ENCODE measurements at regions not wholly inside any gene's neighbourhood (a gene's known extent, or its start where the extent isn't known, plus 50 kb on each side); places are given as distances from the start of the nearest gene placed in this dataset.

GRCh38 chr3:67804578-67804977 lies 150.2 kb upstream of the SUCLG2 start:
- WGBS, 2 donors = 86 to 88% methylated on average over 3 of the region's 3 CpGs
- H3K27me3 ChIP-seq (ENCODE audit: control insufficient read depth in 1 of 2, insufficient read depth in 2 of 2, low read length in 2 of 2) = no peaks in the 10 kb centered on the region
- H3K4me1 ChIP-seq (ENCODE audit: control insufficient read depth in 2 of 2, insufficient read depth in 2 of 2, low read length in 1 of 2) = no peaks in the 10 kb centered on the region
- H3K4me3 ChIP-seq (ENCODE audit: low read depth in 1 of 2, low read length in 2 of 2) = no peak overlapping the region
- no peaks in the 10 kb centered on the region for H3K36me3 ChIP-seq (ENCODE audit: control insufficient read depth in 2 of 2, insufficient read depth in 2 of 2, low read length in 1 of 2)
- no peak overlapping the region for H3K27ac ChIP-seq (ENCODE audit: low read depth in 2 of 2, low read length in 1 of 2)
- H3K9me3 ChIP-seq (ENCODE audit: control insufficient read depth in 2 of 2, insufficient read depth in 1 of 2, low read depth in 1 of 2, low read length in 1 of 2) = no peaks in the 10 kb centered on the region

- 79 to 91% methylated on average over 2 of the region's 2 CpGs for WGBS, 2 donors
- H3K4me1 ChIP-seq (ENCODE audit: control insufficient read depth in 2 of 2, insufficient read depth in 2 of 2, low read length in 1 of 2) = no peaks in the 10 kb centered on the region
- H3K27me3 ChIP-seq (ENCODE audit: control insufficient read depth in 1 of 2, insufficient read depth in 2 of 2, low read length in 2 of 2) = no peaks in the 10 kb centered on the region
- no peaks in the 10 kb centered on the region for H3K9me3 ChIP-seq (ENCODE audit: control insufficient read depth in 2 of 2, insufficient read depth in 1 of 2, low read depth in 1 of 2, low read length in 1 of 2)
- no peak overlapping the region for H3K27ac ChIP-seq (ENCODE audit: low read depth in 2 of 2, low read length in 1 of 2)
- H3K4me3 ChIP-seq (ENCODE audit: low read depth in 1 of 2, low read length in 2 of 2) = no peak overlapping the region
- H3K36me3 ChIP-seq (ENCODE audit: control insufficient read depth in 2 of 2, insufficient read depth in 2 of 2, low read length in 1 of 2) = no peaks in the 10 kb centered on the region
Measured at GRCh38 chr3:67804089-67804488, 149.7 kb upstream of the SUCLG2 start.

GRCh38 chr3:67798412-67798811 lies 144.0 kb upstream of the SUCLG2 start:
- H3K27ac ChIP-seq (ENCODE audit: low read depth in 2 of 2, low read length in 1 of 2) = no peak overlapping the region
- no peak overlapping the region for H3K4me3 ChIP-seq (ENCODE audit: low read depth in 1 of 2, low read length in 2 of 2)
- WGBS, 2 donors = 28 to 54% methylated on average over 1 of the region's 1 CpG
- no peaks in the 10 kb centered on the region for H3K36me3 ChIP-seq (ENCODE audit: control insufficient read depth in 2 of 2, insufficient read depth in 2 of 2, low read length in 1 of 2)
- no peaks in the 10 kb centered on the region for H3K4me1 ChIP-seq (ENCODE audit: control insufficient read depth in 2 of 2, insufficient read depth in 2 of 2, low read length in 1 of 2)
- no peaks in the 10 kb centered on the region for H3K9me3 ChIP-seq (ENCODE audit: control insufficient read depth in 2 of 2, insufficient read depth in 1 of 2, low read depth in 1 of 2, low read length in 1 of 2)
- H3K27me3 ChIP-seq (ENCODE audit: control insufficient read depth in 1 of 2, insufficient read depth in 2 of 2, low read length in 2 of 2) = no peaks in the 10 kb centered on the region

DNA sequence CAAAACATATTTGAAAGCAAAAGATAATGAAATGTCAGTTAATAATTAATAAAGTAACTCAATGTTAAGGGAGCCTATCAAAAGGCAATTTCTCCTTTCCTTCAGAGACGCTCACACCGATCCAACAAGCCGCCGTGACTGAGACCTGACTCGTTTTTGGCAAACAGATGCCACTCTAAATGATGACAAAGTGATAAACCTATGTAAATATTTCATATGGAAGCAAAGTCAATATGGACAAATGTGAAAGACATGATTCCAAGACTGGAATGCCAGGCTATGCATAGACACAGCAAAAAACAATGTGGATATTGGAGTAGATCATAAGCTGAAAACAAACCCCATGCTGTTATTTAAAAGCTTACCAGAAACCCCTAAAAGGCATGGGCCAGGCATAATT lies 137.2 kb upstream of the SUCLG2 start:
- no peak overlapping the region for H3K27ac ChIP-seq (ENCODE audit: low read depth in 2 of 2, low read length in 1 of 2)
- no peak overlapping the region for H3K4me3 ChIP-seq (ENCODE audit: low read depth in 1 of 2, low read length in 2 of 2)
- H3K36me3 ChIP-seq (ENCODE audit: control insufficient read depth in 2 of 2, insufficient read depth in 2 of 2, low read length in 1 of 2) = no peaks in the 10 kb centered on the region
- no peaks in the 10 kb centered on the region for H3K4me1 ChIP-seq (ENCODE audit: control insufficient read depth in 2 of 2, insufficient read depth in 2 of 2, low read length in 1 of 2)
- no peaks in the 10 kb centered on the region for H3K27me3 ChIP-seq (ENCODE audit: control insufficient read depth in 1 of 2, insufficient read depth in 2 of 2, low read length in 2 of 2)
- H3K9me3 ChIP-seq (ENCODE audit: control insufficient read depth in 2 of 2, insufficient read depth in 1 of 2, low read depth in 1 of 2, low read length in 1 of 2) = no peaks in the 10 kb centered on the region
- WGBS, 2 donors = 55 to 64% methylated on average over 5 of the region's 5 CpGs

DNA sequence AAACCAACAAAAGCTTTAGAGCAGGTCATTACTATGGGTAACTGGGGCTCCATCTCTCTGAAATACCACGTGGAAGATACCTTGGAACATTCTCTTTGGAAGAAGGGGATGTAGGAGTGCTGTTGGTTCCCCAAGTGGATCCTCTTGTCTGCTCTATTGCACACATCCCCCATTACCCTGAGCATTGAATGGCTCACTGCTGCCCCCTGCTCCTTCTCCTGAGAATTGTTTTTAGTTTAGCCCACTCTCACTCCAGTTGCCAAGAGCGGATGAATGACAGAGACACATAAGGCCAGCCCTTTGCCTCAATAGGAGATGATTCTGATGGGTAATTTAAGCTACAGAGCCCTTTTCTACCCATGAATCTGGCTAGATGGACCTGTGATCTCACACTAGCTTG lies 135.6 kb upstream of the SUCLG2 start:
- Histone ChIP-seq H3K27me3 (ENCODE audit: control insufficient read depth in 1 of 2, insufficient read depth in 2 of 2, low read length in 2 of 2) (no peaks in the 10 kb centered on the region), H3K4me3 (ENCODE audit: low read depth in 1 of 2, low read length in 2 of 2) (no peak overlapping the region), H3K4me1 (ENCODE audit: control insufficient read depth in 2 of 2, insufficient read depth in 2 of 2, low read length in 1 of 2) (no peaks in the 10 kb centered on the region), H3K36me3 (ENCODE audit: control insufficient read depth in 2 of 2, insufficient read depth in 2 of 2, low read length in 1 of 2) (no peaks in the 10 kb centered on the region), H3K9me3 (ENCODE audit: control insufficient read depth in 2 of 2, insufficient read depth in 1 of 2, low read depth in 1 of 2, low read length in 1 of 2) (no peaks in the 10 kb centered on the region), H3K27ac (ENCODE audit: low read depth in 2 of 2, low read length in 1 of 2) (no peak overlapping the region)
- 46 to 55% methylated on average over 2 of the region's 2 CpGs for WGBS, 2 donors

DNA sequence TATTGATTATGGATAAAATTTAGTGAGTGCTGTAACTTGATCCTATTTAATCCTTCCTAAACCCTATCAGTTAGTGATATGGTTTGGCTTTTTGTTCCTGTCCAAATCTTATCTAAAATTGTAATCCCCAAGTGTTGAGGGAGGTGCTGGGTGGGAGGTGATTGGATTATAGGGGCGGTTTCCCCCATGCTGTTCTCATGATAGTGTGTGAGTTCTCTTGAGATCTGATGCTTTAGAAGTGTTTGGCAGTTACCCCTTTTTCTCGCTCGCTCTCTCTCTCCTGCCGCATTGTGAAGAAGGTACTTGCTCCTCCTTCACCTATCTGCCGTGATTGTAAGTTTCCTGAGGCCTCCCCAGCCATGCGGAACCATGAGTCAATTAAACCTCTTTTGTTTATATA lies 134.0 kb upstream of the SUCLG2 start:
- H3K27ac ChIP-seq (ENCODE audit: low read depth in 2 of 2, low read length in 1 of 2) = no peak overlapping the region
- H3K4me1 ChIP-seq (ENCODE audit: control insufficient read depth in 2 of 2, insufficient read depth in 2 of 2, low read length in 1 of 2) = no peaks in the 10 kb centered on the region
- no peaks in the 10 kb centered on the region for H3K36me3 ChIP-seq (ENCODE audit: control insufficient read depth in 2 of 2, insufficient read depth in 2 of 2, low read length in 1 of 2)
- no peaks in the 10 kb centered on the region for H3K27me3 ChIP-seq (ENCODE audit: control insufficient read depth in 1 of 2, insufficient read depth in 2 of 2, low read length in 2 of 2)
- H3K9me3 ChIP-seq (ENCODE audit: control insufficient read depth in 2 of 2, insufficient read depth in 1 of 2, low read depth in 1 of 2, low read length in 1 of 2) = no peaks in the 10 kb centered on the region
- WGBS, 2 donors = 76 to 83% methylated on average over 6 of the region's 6 CpGs
- no peak overlapping the region for H3K4me3 ChIP-seq (ENCODE audit: low read depth in 1 of 2, low read length in 2 of 2)

DNA sequence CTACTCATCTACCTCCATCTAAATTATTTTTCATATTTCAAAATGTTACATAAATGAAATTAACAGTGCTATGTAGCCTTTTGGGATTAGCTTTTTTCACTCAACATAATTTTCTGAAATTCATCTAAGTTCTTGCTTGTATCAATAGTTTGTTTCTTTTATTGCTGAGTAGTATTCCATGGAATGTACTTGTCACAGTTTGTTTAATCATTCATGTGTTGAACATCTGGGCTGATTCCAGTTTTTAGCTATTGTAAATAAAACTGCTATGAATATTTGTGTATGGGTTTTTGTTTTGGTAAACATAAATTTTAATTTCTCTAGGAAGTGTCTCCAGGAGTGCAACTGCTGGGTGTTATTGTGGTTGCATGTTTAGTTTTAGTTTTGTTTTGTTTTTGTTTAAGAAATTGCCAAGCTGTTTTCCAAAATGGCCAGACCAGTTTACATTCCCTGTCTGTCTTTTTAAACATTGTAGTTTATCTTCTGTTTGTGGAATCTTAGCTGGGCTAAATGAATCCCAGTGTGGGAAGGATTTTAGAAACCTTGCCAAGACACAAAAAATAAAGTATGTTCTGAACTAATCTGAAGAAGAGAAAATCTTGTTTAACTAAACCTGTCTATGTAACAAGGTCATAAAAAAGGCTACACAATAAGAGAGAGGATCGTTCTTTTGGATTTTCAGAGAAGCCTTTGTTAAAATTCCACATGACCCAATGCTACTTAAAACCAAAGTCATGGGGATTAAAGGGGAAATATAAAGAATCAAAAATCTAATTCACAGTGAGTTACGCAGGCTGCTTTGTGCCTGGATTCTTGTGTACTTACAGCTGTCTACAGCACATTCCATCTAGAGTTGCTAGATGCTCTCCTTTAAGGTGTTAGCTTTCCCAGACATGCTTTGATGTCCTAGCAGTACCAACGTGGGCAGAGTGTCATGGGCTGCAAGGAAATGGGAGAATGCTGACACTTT lies 129.2 kb upstream of the SUCLG2 start:
- Histone ChIP-seq H3K27me3 (ENCODE audit: control insufficient read depth in 1 of 2, insufficient read depth in 2 of 2, low read length in 2 of 2) (no peaks in the 10 kb centered on the region), H3K9me3 (ENCODE audit: control insufficient read depth in 2 of 2, insufficient read depth in 1 of 2, low read depth in 1 of 2, low read length in 1 of 2) (peaks cover 5 to 6% of the 10 kb centered on the region in 2 donors), H3K36me3 (ENCODE audit: control insufficient read depth in 2 of 2, insufficient read depth in 2 of 2, low read length in 1 of 2) (no peaks in the 10 kb centered on the region), H3K4me3 (ENCODE audit: low read depth in 1 of 2, low read length in 2 of 2) (no peak overlapping the region), H3K4me1 (ENCODE audit: control insufficient read depth in 2 of 2, insufficient read depth in 2 of 2, low read length in 1 of 2) (no peaks in the 10 kb centered on the region), H3K27ac (ENCODE audit: low read depth in 2 of 2, low read length in 1 of 2) (no peak overlapping the region)
- 30 to 48% methylated on average over 3 of the region's 3 CpGs for WGBS, 2 donors

DNA sequence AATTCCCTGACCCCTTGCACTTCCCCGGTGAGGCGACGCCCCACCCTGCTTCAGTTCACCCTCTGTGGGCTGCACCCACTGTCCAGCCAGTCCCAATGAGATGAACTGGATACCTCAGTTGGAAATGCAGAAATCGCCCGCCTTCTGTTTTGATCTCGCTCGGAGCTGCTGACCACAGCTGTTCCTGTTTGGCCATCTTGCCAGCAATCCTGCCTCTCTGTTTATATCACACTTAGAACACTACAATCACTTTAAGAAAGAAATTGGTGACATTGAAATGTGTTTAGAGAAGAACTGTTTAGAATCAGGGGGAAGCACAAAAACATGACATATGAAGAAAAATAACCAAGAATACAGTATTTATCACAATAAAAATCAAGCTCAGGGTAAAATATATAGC lies 127.5 kb upstream of the SUCLG2 start:
- Histone ChIP-seq H3K27me3 (ENCODE audit: control insufficient read depth in 1 of 2, insufficient read depth in 2 of 2, low read length in 2 of 2) (no peaks in the 10 kb centered on the region), H3K27ac (ENCODE audit: low read depth in 2 of 2, low read length in 1 of 2) (no peak overlapping the region), H3K4me1 (ENCODE audit: control insufficient read depth in 2 of 2, insufficient read depth in 2 of 2, low read length in 1 of 2) (no peaks in the 10 kb centered on the region), H3K4me3 (ENCODE audit: low read depth in 1 of 2, low read length in 2 of 2) (no peak overlapping the region), H3K9me3 (ENCODE audit: control insufficient read depth in 2 of 2, insufficient read depth in 1 of 2, low read depth in 1 of 2, low read length in 1 of 2) (peaks cover 5 to 6% of the 10 kb centered on the region in 2 donors), H3K36me3 (ENCODE audit: control insufficient read depth in 2 of 2, insufficient read depth in 2 of 2, low read length in 1 of 2) (no peaks in the 10 kb centered on the region)
- WGBS, 2 donors = 81 to 86% methylated on average over 7 of the region's 7 CpGs

GRCh38 chr3:67781218-67781617 lies 126.8 kb upstream of the SUCLG2 start:
- Histone ChIP-seq H3K9me3 (ENCODE audit: control insufficient read depth in 2 of 2, insufficient read depth in 1 of 2, low read depth in 1 of 2, low read length in 1 of 2) (peaks cover 5 to 6% of the 10 kb centered on the region in 2 donors), H3K27ac (ENCODE audit: low read depth in 2 of 2, low read length in 1 of 2) (no peak overlapping the region), H3K36me3 (ENCODE audit: control insufficient read depth in 2 of 2, insufficient read depth in 2 of 2, low read length in 1 of 2) (no peaks in the 10 kb centered on the region), H3K4me1 (ENCODE audit: control insufficient read depth in 2 of 2, insufficient read depth in 2 of 2, low read length in 1 of 2) (no peaks in the 10 kb centered on the region), H3K27me3 (ENCODE audit: control insufficient read depth in 1 of 2, insufficient read depth in 2 of 2, low read length in 2 of 2) (no peaks in the 10 kb centered on the region), H3K4me3 (ENCODE audit: low read depth in 1 of 2, low read length in 2 of 2) (no peak overlapping the region)
- WGBS, 2 donors = 94 to 97% methylated on average over 11 of the region's 11 CpGs

GRCh38 chr3:67774676-67775075 lies 120.3 kb upstream of the SUCLG2 start:
- Histone ChIP-seq H3K9me3 (ENCODE audit: control insufficient read depth in 2 of 2, insufficient read depth in 1 of 2, low read depth in 1 of 2, low read length in 1 of 2) (peaks cover 0 to 2% of the 10 kb centered on the region in 2 donors), H3K4me1 (ENCODE audit: control insufficient read depth in 2 of 2, insufficient read depth in 2 of 2, low read length in 1 of 2) (no peaks in the 10 kb centered on the region), H3K27ac (ENCODE audit: low read depth in 2 of 2, low read length in 1 of 2) (no peak overlapping the region), H3K4me3 (ENCODE audit: low read depth in 1 of 2, low read length in 2 of 2) (no peak overlapping the region), H3K27me3 (ENCODE audit: control insufficient read depth in 1 of 2, insufficient read depth in 2 of 2, low read length in 2 of 2) (no peaks in the 10 kb centered on the region), H3K36me3 (ENCODE audit: control insufficient read depth in 2 of 2, insufficient read depth in 2 of 2, low read length in 1 of 2) (no peaks in the 10 kb centered on the region)
- 77 to 80% methylated on average over 7 of the region's 7 CpGs for WGBS, 2 donors

Data from esophagus (tissue), 2 donors.